GM12878 (cell line): ENCODE measurements at regions not wholly inside any gene's neighbourhood (a gene's known extent, or its start where the extent isn't known, plus 50 kb on each side); places are given as distances from the start of the nearest gene placed in this dataset.

Source experiments
- POLR2AphosphoS2 ChIP-seq: IDR thresholded peaks from 2 replicates; pipeline ENCODE4 v1.6.1; 2011; ENCODE audit warnings: low read depth, mild to moderate bottlenecking, low read length, improper control_type of control experiment, moderate library complexity
- SP1 ChIP-seq: IDR thresholded peaks from one replicate; pipeline ENCODE4 v1.6.1; 2011; ENCODE audit warnings: low read depth, low read length
- ZNF24 ChIP-seq: fragments of 450-650 bp; IDR thresholded peaks from 2 replicates; pipeline ENCODE4 v1.6.1; 2017; ENCODE audit warnings: antibody characterized with exemption, mild to moderate bottlenecking
- TF ChIP-seq, protein P1 (sequence below): fragments of 450-650 bp; IDR thresholded peaks from 2 replicates; pipeline ENCODE4 v1.6.1; 2016; ENCODE audit warnings: mild to moderate bottlenecking

DNA sequence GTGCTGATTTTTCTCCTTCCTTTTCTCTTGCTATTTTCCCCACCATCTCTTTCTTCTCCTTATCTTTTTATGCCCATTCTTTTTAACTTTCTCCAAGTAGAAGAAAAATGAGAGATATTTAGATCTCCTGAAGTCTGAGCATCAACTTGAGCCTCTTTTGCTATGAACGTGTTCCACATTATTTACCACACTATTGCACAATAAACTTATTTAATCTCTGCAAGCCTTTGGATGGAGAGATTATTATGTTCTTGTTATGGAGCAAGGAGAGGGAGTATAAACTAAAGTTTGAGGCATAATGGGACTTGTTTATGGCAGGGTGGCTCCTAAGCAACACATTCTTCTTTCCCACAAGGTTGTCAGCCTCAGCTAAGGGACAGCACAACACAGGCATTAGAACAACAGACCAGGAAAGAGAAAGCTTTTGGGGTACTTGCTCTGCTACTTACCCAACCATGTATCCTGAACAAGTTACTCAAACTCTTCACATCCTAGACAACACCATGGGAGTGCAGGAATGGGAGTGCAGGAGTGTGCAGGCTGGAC lies 365.5 kb upstream of the BOD1L1 start:
- TF ChIP-seq POLR2AphosphoS2, result no peak
- TF ChIP-seq SP1, result no peak
- TF ChIP-seq ZNF24, result no peak
- TF ChIP-seq, protein P1, sequence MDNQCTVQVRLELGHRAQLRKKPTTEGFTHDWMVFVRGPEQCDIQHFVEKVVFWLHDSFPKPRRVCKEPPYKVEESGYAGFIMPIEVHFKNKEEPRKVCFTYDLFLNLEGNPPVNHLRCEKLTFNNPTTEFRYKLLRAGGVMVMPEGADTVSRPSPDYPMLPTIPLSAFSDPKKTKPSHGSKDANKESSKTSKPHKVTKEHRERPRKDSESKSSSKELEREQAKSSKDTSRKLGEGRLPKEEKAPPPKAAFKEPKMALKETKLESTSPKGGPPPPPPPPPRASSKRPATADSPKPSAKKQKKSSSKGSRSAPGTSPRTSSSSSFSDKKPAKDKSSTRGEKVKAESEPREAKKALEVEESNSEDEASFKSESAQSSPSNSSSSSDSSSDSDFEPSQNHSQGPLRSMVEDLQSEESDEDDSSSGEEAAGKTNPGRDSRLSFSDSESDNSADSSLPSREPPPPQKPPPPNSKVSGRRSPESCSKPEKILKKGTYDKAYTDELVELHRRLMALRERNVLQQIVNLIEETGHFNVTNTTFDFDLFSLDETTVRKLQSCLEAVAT, result no peak
